HG03064 (cell line): ENCODE measurements at regions not wholly inside any gene's neighbourhood (a gene's known extent, or its start where the extent isn't known, plus 50 kb on each side); places are given as distances from the start of the nearest gene placed in this dataset.

ENCODE experiments used
- ATAC-seq: cut with Tn5 transposase; IDR thresholded peaks from one replicate; pipeline ENCODE4 v1.9.1; 2021; ENCODE audit warnings: low read depth; ENCODE audit not compliant: unreplicated experiment

- no peak for ATAC-seq
Observed at GRCh38 chr2:133959066-133959465, 294.8 kb upstream of the MGAT5 start.

GRCh38 chr2:133966720-133967304, 287.1 kb upstream of the MGAT5 start:
- no peak for ATAC-seq

GRCh38 chr2:133967326-133967725, 286.5 kb upstream of the MGAT5 start:
- no peak for ATAC-seq

GRCh38 chr2:133968446-133968845, 285.4 kb upstream of the MGAT5 start:
- ATAC-seq: no peak

GRCh38 chr2:133970641-133971040, 283.2 kb upstream of the MGAT5 start:
- ATAC-seq: no peak

- no peak for ATAC-seq
Observed at GRCh38 chr2:133972297-133972696, 281.6 kb upstream of the MGAT5 start.

GRCh38 chr2:133972786-133973185, 281.1 kb upstream of the MGAT5 start:
- no peak for ATAC-seq

GRCh38 chr2:133974353-133974752, 279.5 kb upstream of the MGAT5 start:
- ATAC-seq: no peak

GRCh38 chr2:133975135-133975534, 278.7 kb upstream of the MGAT5 start:
- no peak for ATAC-seq

GRCh38 chr2:133975676-133976428, 278.0 kb upstream of the MGAT5 start:
- no peak for ATAC-seq

GRCh38 chr2:133976659-133977058, 277.2 kb upstream of the MGAT5 start:
- no peak for ATAC-seq

- ATAC-seq: no peak
Observed at GRCh38 chr2:133977405-133977804, 276.5 kb upstream of the MGAT5 start.

GRCh38 chr2:133982256-133982655, 271.6 kb upstream of the MGAT5 start:
- ATAC-seq: no peak

- no peak for ATAC-seq
Observed at GRCh38 chr2:133985563-133985962, 268.3 kb upstream of the MGAT5 start.

- no peak for ATAC-seq
Observed at GRCh38 chr2:133986081-133986837, 267.6 kb upstream of the MGAT5 start.

- no peak for ATAC-seq
Observed at GRCh38 chr2:133986881-133987795, 266.7 kb upstream of the MGAT5 start.

- no peak for ATAC-seq
Observed at GRCh38 chr2:133988316-133988891, 265.5 kb upstream of the MGAT5 start.

GRCh38 chr2:133991606-133992168, 262.2 kb upstream of the MGAT5 start:
- ATAC-seq: no peak

- no peak for ATAC-seq
Observed at GRCh38 chr2:133992454-133992853, 261.4 kb upstream of the MGAT5 start.

- ATAC-seq: no peak
Observed at GRCh38 chr2:133993160-133993559, 260.7 kb upstream of the MGAT5 start.
